Islet precursor cell (in vitro differentiated cells): ENCODE measurements at regions not wholly inside any gene's neighbourhood (a gene's known extent, or its start where the extent isn't known, plus 50 kb on each side); places are given as distances from the start of the nearest gene placed in this dataset.
"Not testable (repeated sequence)": the region's sequence is repeated elsewhere in the genome, so short reads cannot be mapped to it uniquely, and the experiment has no call there.

Experiments used
- DNase-seq: peaks from one replicate; pipeline ENCODE4 v3.0.0-alpha.2; 2018

- DNase-seq: no peak
Measured at GRCh38 chr16:48105976-48106375, 49.8 kb downstream of the ABCC12 start.

DNA sequence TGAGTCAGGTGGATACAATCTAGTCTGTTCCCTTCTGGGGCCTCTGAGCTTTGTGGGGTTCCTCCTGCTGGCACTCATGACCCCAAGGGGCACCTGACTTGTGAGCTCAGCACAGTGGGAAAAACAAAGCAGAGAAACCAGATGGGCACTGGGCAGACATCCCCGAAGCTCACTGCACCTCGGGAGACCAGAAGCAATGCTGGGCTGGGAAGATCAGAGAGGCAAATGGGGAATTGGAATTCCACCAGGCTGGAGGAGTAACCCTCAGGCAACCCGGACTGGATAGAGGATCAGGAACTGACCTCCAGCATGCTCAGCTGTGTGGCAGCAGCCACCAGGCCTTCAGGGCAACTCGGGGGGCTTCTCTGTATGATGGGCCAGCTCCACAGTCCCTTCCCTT, 50.3 kb downstream of the ABCC12 start:
- no peak for DNase-seq

GRCh38 chr16:48103591-48103990, 52.2 kb downstream of the ABCC12 start:
- no peak for DNase-seq

DNA sequence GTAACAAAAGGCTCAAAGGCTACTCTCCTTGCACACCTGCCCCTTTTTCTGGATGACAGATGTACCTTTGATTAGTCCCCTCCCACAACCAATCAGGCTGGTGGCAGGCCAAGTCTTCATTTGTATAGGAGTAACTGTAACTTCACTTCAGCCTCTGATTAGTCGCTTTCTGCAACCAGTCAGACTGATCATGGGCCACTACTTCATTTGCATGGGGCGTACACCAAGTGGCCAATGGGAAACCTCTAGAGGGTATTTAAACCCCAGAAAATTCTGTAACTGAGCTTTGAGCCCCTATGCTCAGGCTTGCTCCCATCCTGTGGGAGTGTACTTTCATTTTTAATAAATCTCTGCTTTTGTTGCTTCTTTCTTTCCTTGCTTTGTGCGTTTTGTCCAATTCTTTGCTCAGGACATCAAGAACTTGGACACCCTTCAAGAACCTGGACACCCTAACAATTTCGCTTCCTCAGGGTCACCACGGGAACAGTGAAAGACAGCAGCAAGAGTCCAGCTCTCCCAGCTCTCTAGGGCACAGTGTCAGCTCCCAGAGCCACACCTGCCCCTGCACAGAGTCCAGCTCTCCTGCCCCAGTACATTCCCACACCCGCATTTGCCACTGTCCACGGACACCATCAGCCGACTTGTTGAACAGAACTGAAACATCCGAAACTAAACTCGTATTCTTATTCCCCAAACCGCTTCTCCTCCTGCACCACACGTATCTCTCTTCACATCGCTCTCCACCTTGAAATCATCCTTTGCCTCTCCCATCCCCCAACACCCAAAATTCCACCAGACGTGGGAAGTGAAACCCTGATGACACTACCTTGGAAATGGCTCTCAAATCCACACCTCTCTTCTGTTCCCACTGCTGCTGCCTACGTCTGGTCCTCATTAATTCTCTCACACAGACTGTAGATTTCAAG, 53.4 kb downstream of the ABCC12 start:
- DNase-seq: no peak

DNA sequence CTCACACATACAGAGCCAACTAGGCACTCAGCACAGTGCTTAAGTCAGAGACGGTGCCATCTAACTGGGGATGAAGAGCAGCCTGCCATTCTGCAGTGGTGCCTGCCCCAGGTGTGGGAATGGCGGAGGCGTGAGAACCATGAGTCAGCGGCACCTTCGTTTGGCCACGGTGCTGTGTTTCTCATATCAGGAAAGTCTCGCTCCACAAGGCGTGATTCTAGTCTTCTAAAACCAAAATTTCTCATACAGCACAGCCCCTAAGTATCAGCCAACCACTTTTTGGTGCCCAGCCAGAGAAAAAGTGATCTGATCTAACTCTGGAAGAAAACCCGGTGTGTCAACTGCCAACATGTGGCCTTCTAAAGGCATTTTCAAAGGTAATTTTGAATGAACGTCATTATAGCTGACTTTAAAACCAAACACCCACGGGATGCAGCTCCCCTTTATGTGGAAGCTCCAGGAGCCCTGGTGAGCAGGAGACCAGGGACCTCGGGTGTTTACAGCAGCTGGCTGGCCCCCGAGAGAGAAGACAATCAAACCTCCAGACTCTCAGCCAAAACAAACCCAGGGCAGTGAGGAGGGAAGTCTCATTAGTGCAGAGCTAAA, 54.6 kb downstream of the ABCC12 start:
- DNase-seq: no peak

DNA sequence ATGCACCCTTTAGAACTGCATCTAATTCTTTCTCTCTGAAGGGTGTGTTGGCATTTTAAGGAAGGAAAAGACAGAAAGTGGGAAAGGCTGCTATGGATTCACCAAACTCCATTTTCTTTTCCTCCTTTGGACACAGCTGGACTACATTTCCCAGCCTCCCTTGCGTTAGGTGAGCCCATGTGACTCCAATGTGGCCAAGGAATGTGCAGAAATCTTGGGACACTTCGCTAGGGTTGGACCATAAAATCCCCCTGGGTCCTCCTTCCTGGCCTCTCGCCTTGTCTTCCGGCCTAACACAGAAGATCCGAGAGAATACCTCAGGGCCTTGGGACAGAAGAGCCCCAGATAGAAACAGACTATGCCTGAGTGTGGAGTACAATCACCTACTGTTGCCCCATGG, 56.3 kb downstream of the ABCC12 start:
- no peak for DNase-seq

DNA sequence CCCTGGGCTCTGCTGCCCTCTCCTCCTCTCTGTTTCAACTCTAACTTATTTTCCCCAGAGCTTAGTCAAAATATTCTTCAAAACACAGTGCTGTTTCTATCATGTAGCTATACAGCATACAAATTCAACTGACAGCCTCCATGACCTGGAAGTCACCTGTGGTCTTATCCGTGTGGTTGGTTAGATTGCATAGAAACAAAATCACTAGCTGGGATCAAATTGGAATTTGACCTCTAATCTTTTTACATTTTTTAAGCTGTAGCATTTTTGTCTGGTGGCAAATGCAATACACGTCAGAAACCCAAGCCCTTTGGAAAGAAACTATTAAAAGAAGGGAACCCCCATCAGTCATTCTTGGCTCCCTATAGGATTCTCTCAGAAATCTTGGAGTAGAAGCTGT, 57.3 kb downstream of the ABCC12 start:
- DNase-seq: no peak

- DNase-seq: no peak
Measured at GRCh38 chr16:48091117-48091516, 64.7 kb downstream of the ABCC12 start.

DNA sequence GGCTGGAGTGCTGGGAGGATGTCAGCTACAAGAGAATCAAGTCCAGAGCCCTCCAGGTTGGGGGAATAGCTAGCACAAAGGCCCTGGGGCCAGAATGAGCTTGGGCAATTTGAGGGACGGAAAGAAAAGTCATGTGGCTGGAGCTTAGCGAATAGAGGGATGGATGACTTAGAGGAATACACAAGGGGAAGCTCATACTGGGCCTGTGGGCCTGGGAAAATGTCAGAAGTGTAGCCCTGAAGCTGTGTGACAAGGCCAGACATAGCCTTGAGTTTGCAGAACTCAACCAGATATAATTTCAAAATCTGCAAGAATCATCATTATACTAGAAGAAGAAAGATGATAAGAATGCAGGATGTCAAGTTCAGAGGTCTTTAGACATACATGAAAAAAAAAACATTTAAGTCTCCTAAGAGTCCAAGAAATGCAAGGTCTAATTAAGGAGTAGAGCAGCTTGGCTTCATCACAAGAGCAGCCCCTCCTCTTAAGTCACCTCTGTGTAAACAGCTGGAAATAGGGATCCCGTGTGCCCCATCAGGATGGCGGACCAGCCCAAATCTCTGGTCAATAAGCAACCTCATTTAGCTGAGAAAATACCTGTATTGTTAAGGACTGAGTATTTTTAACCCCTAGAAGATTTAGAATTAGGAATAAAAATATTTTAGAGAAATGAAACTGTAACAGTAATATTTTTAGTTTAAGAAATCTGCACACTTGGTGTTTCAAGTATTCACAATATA, 66.6 kb downstream of the ABCC12 start:
- DNase-seq: no peak

DNA sequence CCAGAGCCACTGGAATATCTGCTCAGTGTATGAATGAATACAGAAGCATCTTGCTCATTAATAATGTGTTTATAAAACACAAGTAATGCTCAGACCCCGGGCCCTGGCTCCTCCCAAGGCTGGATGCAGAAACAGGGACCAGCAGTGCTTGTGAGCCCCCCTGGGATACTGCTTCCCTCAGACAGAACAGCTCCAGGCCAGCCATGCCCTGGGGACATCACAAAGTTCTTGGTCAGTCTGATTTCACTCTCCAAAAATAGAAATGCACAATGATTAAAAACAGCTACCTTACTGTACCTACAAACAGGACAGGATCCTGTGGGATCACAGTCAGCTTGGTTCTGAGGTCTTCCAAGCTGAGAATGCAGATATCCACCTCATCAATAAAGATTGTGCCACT, 68.2 kb downstream of the ABCC12 start:
- DNase-seq: no peak

DNA sequence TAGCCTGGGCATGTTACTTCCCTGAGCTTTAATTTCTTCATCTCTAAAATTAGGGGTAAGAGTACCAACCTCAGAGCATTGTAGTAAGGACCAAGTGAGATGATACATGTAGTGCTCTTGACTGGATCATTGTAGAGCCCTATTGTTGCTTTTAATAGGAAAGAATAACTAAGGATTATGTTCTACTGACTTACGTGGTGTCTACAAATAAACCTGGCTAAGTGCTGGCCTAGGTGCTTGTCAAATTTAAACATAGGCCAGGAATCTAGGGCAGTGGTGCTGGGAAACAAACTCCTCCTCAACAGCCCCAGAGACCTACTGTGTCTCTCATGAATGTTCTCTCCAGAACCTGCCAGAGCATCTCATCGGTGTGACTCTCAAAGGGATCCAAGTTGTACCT, 69.4 kb downstream of the ABCC12 start:
- no peak for DNase-seq

GRCh38 chr16:48085729-48086128, 70.1 kb downstream of the ABCC12 start:
- DNase-seq: no peak

DNA sequence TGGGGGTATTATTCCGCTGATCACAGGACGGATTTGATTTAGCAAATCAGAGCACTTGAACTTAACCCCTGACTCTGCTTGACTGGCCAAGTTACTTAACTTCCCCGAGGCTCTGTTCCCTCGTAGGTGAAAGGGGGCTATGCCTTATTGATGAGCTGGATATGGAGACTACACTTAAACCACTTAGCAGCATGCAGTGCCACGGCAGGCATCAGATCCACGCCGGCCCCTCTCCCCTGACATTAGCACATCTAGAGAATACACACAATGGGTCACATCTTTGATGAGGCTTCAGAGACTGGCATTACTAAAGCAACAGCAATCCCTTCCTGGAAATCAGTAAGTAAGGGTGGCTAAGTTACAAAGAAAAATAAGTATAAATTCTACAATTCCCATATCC, 71.0 kb downstream of the ABCC12 start:
- DNase-seq: no peak

DNA sequence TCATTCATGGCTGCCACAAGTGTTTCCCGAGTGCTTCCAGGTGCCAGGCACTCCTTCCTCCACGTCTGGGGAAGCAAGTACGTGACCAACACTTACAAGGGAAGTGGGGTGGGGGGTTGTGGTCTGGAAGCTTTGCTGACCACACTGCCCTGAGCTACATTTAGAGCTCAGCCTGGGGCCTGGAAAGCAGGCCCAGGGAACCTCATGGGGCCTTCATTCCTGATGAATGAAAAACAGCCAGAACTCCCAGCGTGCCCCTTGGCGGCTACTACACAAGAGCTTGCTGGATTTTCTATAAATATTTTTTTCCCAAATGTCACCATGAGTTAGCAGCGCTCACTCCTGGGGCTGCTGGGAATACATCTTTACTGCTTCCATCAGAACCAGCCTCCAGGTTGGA, 73.3 kb downstream of the ABCC12 start:
- DNase-seq: no peak

DNA sequence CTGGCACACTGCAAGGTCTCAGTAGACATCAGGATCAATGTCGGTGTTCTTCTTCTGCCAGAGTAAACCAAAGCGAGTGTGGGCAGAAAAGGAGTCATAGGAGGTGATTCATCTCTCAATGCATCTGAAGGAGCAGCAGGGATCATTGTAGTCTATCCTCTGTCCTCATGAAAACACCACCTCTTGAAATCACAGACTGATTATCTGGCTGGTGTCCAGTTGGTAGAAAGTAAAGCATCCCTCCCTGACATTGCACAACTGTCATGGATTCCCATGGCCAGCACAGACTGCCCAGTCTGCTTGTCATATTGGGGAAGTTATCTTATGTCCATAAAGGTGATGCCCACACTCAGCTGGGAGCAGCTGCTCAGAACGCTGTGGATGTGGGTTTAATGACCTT, 74.1 kb downstream of the ABCC12 start:
- no peak for DNase-seq

DNA sequence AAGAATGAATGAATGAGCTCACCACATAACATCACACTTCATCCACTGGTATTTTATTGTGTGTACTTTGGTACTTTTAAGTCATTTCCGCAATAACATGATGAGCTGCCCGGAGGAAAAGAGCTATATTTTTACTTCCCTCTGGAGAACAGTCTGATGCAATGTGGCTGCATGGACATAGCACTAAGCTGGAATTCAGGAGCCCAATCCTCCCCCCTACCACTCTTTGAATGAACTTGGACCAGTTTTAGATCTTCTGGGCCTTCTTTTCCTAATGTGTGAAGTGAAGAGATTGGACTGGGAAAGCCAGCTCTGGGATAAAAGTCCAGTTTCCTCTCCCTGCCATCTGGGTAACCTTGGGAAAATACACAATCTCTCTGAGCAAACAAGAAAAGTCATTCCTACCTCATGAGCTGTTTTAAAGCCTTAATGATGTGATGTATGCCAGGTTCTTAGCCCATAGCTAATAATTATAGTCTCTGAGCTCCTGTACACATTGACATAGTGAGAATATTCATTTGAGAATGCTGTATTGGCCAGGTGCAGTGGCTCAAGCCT, 79.3 kb downstream of the ABCC12 start:
- no peak for DNase-seq

DNA sequence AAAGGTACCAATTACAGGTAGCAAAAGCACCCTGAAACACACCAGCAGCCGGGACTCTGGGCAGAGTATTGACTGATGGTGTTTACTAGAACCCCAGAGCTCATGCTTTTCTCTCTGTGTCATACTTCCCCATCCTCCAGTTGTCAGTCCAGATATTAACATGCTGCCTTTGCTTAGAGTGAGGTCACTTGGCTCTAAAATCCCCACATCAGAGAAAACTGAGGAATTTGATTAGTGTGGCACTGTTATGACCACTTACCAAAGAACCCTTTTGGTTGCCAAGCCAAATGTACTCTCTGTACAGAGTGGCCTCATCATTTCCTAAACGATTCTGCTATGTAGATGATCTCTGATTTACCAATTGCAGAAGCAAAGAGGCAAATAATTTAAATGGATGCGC, 80.4 kb downstream of the ABCC12 start:
- DNase-seq: no peak

GRCh38 chr16:48067388-48067787, 88.4 kb downstream of the ABCC12 start:
- no peak for DNase-seq

DNA sequence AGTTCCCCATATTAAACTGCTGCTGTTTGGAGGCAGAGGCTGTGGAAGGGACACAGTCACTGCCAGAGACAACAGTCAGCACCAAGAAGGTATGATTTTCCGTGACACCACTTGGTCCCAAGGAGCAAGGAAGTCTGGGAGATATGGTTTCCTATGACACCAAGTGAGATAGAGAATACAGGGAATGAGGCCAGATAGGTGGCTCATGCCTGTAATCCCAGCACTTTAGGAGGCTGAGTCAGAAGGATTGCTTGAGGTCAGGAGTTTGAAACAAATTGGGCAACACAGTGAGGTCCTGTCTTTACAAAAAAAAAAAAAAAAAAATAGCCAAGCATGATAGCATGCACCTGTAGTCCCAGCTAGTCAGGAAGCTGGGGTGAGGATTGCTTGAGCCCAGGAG, 90.8 kb downstream of the ABCC12 start:
- DNase-seq: no peak

GRCh38 chr16:48062681-48063080, 93.1 kb downstream of the ABCC12 start:
- DNase-seq: no peak

DNA sequence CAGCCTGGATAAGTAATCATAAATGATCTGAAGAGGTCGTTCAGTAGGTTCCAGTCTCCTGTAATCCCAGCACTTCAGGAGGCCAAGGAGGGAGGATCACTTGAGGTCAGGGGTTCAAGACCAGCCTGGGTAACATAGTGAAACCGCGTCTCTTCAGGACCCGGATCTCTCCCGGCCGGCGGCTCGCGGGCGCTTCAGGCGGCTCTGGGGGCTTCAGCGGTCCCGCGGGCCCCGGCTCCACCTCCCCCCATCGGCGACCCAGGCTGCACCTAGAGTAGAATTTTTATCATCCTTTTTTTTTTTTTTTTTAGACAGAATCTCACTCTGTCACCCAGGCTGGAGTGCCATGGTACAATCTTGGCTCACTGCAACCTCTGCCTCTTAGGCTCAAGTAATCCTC, 95.9 kb downstream of the ABCC12 start:
- no peak for DNase-seq

DNA sequence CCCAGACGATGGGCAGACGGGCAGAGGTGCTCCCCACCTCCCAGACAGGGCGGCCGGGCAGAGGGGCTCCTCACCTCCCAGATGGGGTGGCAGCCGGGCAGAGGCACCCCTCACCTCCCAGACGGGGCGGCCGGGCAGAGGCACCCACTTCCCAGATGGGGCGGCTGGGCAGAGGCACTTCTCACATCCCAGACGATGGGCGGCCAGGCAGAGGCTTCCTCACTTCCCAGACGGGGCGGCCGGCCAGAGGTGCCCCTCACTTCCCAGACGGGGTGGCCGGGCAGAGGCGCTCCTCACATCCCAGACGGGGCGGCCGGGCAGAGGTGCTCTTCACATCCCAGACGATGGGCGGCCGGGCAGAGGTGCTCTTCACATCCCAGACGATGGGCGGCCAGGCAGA, 96.6 kb downstream of the ABCC12 start:
- not testable (repeated sequence) for DNase-seq

GRCh38 chr16:48057048-48057447, 98.7 kb downstream of the ABCC12 start:
- DNase-seq: no peak
